H9 (cell line): ENCODE measurements at regions not wholly inside any gene's neighbourhood (a gene's known extent, or its start where the extent isn't known, plus 50 kb on each side); places are given as distances from the start of the nearest gene placed in this dataset.

Experiments
- DNase-seq: peaks from one replicate; pipeline ENCODE4 v3.0.0-alpha.2; 2017
- H2AFZ ChIP-seq: one replicate; pipeline ENCODE4 v1.6.1; 2013; ENCODE audit warnings: mild to moderate bottlenecking, low read length, control low read depth, moderate library complexity
- H2AK5ac ChIP-seq: 2 replicates; pipeline ENCODE4 v1.6.1; 2013; ENCODE audit warnings: low read length, control low read depth, mixed read lengths; ENCODE audit not compliant: insufficient read length
- H2BK120ac ChIP-seq: one replicate; pipeline ENCODE4 v1.6.1; 2013; ENCODE audit warnings: low read depth, mild to moderate bottlenecking, low read length, control low read depth, inconsistent platforms; ENCODE audit not compliant: poor library complexity, severe bottlenecking
- H2BK12ac ChIP-seq: 2 replicates; pipeline ENCODE4 v1.6.1; 2013; ENCODE audit warnings: low read length, control low read depth, mixed read lengths, low read depth; ENCODE audit not compliant: insufficient read length
- H2BK15ac ChIP-seq: 2 replicates; pipeline ENCODE4 v1.6.1; 2013; ENCODE audit warnings: low read depth, low read length, control low read depth
- H2BK20ac ChIP-seq: one replicate; pipeline ENCODE4 v1.6.1; 2013; ENCODE audit warnings: low read depth, mild to moderate bottlenecking, low read length, control low read depth, inconsistent platforms; ENCODE audit not compliant: poor library complexity, severe bottlenecking
- H2BK5ac ChIP-seq: 2 replicates; pipeline ENCODE4 v1.6.1; 2013; ENCODE audit warnings: low read length, control low read depth, mixed read lengths; ENCODE audit not compliant: insufficient read length
- H3K14ac ChIP-seq: 2 replicates; pipeline ENCODE4 v1.6.1; 2013; ENCODE audit warnings: low read length, control low read depth; ENCODE audit not compliant: insufficient read depth
- H3K18ac ChIP-seq: 2 replicates; pipeline ENCODE4 v1.6.1; 2013; ENCODE audit warnings: low read depth, mild to moderate bottlenecking, mixed read lengths, low read length, control low read depth; ENCODE audit not compliant: insufficient read length
- H3K23ac ChIP-seq: 2 replicates; pipeline ENCODE4 v1.6.1; 2013; ENCODE audit warnings: low read length, control low read depth, mixed read lengths, low read depth; ENCODE audit not compliant: insufficient read length
- H3K23me2 ChIP-seq: 2 replicates; pipeline ENCODE4 v1.6.1; 2013; ENCODE audit warnings: low read depth, mild to moderate bottlenecking, mixed read lengths, low read length, control low read depth; ENCODE audit not compliant: insufficient read length, poor library complexity, severe bottlenecking
- H3K27ac ChIP-seq: 2 replicates; pipeline ENCODE4 v1.5.1; 2013; ENCODE audit warnings: low read length, control low read depth, mixed read lengths, low read depth; ENCODE audit not compliant: insufficient read length
- H3K27me3 ChIP-seq: 2 replicates; pipeline ENCODE4 v1.6.1; 2013; ENCODE audit warnings: low read length, control low read depth, inconsistent platforms; ENCODE audit not compliant: insufficient read depth
- H3K4ac ChIP-seq: 2 replicates; pipeline ENCODE4 v1.6.1; 2013; ENCODE audit warnings: low read depth, mild to moderate bottlenecking, control low read depth, inconsistent platforms, low read length, moderate library complexity
- H3K4me1 ChIP-seq: 2 replicates; pipeline ENCODE4 v1.6.1; 2013; ENCODE audit warnings: low read length, control low read depth, inconsistent platforms; ENCODE audit not compliant: insufficient read depth
- H3K4me2 ChIP-seq: 2 replicates; pipeline ENCODE4 v1.6.1; 2013; ENCODE audit warnings: low read length, control low read depth, mixed read lengths; ENCODE audit not compliant: insufficient read length, insufficient read depth
- H3K56ac ChIP-seq: 2 replicates; pipeline ENCODE4 v1.6.1; 2013; ENCODE audit warnings: low read depth, mild to moderate bottlenecking, mixed read lengths, low read length, control low read depth; ENCODE audit not compliant: insufficient read length
- H3K79me1 ChIP-seq: 2 replicates; pipeline ENCODE4 v1.6.1; 2013; ENCODE audit warnings: low read depth, mild to moderate bottlenecking, moderate library complexity, low read length, control low read depth, inconsistent platforms; ENCODE audit not compliant: insufficient read depth, poor library complexity, severe bottlenecking
- H3K79me2 ChIP-seq: 2 replicates; pipeline ENCODE4 v1.6.1; 2013; ENCODE audit warnings: low read length, control low read depth, inconsistent platforms; ENCODE audit not compliant: insufficient read depth
- H3K9ac ChIP-seq: 2 replicates; pipeline ENCODE4 v1.6.1; 2013; ENCODE audit warnings: low read length, control low read depth, mixed read lengths; ENCODE audit not compliant: insufficient read length; ENCODE audit errors: extremely low read depth
- H3K9me3 ChIP-seq: one replicate; pipeline ENCODE4 v1.6.1; 2013; ENCODE audit warnings: low read depth, low read length, inconsistent platforms; ENCODE audit not compliant: control insufficient read depth
- H3T11ph ChIP-seq: one replicate; pipeline ENCODE4 v1.6.1; 2013; ENCODE audit warnings: mild to moderate bottlenecking, low read length, control low read depth, inconsistent platforms
- H4K20me1 ChIP-seq: one replicate; pipeline ENCODE4 v1.6.1; 2013; ENCODE audit not compliant: control insufficient read depth, insufficient read length, insufficient read depth
- H4K5ac ChIP-seq: 2 replicates; pipeline ENCODE4 v1.6.1; 2013; ENCODE audit warnings: low read depth, mild to moderate bottlenecking, mixed read lengths, low read length, control low read depth; ENCODE audit not compliant: insufficient read length
- H4K8ac ChIP-seq: replicated peaks from 2 replicates; pipeline ENCODE4 v1.6.1; 2013; ENCODE audit warnings: low read length, control low read depth, mixed read lengths, low read depth; ENCODE audit not compliant: insufficient read length
- H4K91ac ChIP-seq: 2 replicates; pipeline ENCODE4 v1.6.1; 2013; ENCODE audit warnings: low read depth, mild to moderate bottlenecking, moderate library complexity, mixed read lengths, low read length, control low read depth; ENCODE audit not compliant: insufficient read length
- H3K27ac Mint-ChIP-seq, 3 experiments: 2 replicates in 2 of 3; 3 replicates in 1 of 3; pipeline ENCODE4 v1.8.0; 2020 to 2021; ENCODE audit warnings: mixed read lengths in 3 of 3, mild to moderate bottlenecking in 1 of 3, moderate library complexity in 1 of 3
- H3K27me3 Mint-ChIP-seq: 2 replicates; pipeline ENCODE4 v1.8.0; 2021; ENCODE audit warnings: low read depth, mild to moderate bottlenecking, moderate library complexity, mixed read lengths
- H3K36me3 Mint-ChIP-seq, 3 experiments: 2 replicates in 2 of 3; 3 replicates in 1 of 3; pipeline ENCODE4 v1.8.0; 2020 to 2021; ENCODE audit warnings: low read depth in 3 of 3, mixed read lengths in 3 of 3; ENCODE audit not compliant: insufficient read depth in 1 of 3
- H3K4me1 Mint-ChIP-seq, 2 experiments: 2 replicates each; pipeline ENCODE4 v1.8.0; 2020; ENCODE audit warnings: mixed read lengths in 2 of 2
- H3K4me3 Mint-ChIP-seq, 2 experiments: 2 replicates in 1 of 2; 3 replicates in 1 of 2; pipeline ENCODE4 v1.8.0; 2020 to 2021; ENCODE audit warnings: mild to moderate bottlenecking in 2 of 2, mixed read lengths in 2 of 2, moderate library complexity in 1 of 2
- H3K9me3 Mint-ChIP-seq, 2 experiments: 2 replicates in 1 of 2; 3 replicates in 1 of 2; pipeline ENCODE4 v1.8.0; 2020; ENCODE audit warnings: mild to moderate bottlenecking in 2 of 2, mixed read lengths in 2 of 2, moderate library complexity in 1 of 2
- TF ChIP-seq, protein P1 (sequence below): fragments of 200-600 bp; sonication (generic); conservative IDR thresholded peaks from 3 replicates; pipeline ENCODE4 v1.8.0; 2021; ENCODE audit warnings: antibody characterized with exemption, mild to moderate bottlenecking

DNA sequence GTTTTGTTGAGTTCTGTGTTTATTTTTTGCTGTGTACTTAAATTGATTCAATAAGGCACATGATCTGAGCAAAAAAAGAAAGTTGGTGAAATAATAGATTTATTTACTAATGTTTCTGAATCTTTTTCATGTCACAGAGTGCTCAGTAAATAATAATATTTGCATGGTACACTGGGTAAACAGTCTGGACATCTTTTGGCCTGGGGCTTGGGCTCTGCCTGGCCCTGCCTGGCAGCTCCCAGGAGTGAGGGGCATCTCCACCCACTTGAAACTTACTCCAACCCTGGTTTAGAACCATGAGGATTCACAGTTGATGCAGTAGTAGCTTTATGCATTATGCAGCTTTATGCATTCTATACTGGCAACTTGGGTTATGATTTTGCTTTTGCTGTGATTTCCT, 124.2 kb upstream of the SLC4A4 start:
- Histone ChIP-seq H4K5ac (no peak overlapping the region), H3K4ac (no peak overlapping the region), H3K9me3 (no peaks in the 10 kb centered on the region), H2BK12ac (no peak overlapping the region), H2AFZ (no peak overlapping the region), H3K23me2 (no peaks in the 10 kb centered on the region), H3K23ac (no peak overlapping the region), H3K79me1 (no peaks in the 10 kb centered on the region), H3K27me3 (no peaks in the 10 kb centered on the region), H2BK20ac (no peak overlapping the region), H3K79me2 (no peaks in the 10 kb centered on the region), H3K4me1 (no peaks in the 10 kb centered on the region), H3T11ph (no peak overlapping the region), H4K20me1 (no peaks in the 10 kb centered on the region), H3K14ac (no peak overlapping the region), H3K27ac (no peak overlapping the region), H3K56ac (no peak overlapping the region), H4K91ac (no peak overlapping the region), H2BK15ac (no peak overlapping the region), H3K4me2 (no peak overlapping the region), H2BK120ac (no peak overlapping the region), H2AK5ac (no peak overlapping the region), H3K18ac (no peak overlapping the region), H3K9ac (no peak overlapping the region), H4K8ac (no peak overlapping the region), H2BK5ac (no peak overlapping the region)
- no peaks in the 10 kb centered on the region for H3K4me1 Mint-ChIP-seq
- H3K27me3 Mint-ChIP-seq, result no peaks in the 10 kb centered on the region
- no peak for DNase-seq
- no peaks in the 10 kb centered on the region for H3K9me3 Mint-ChIP-seq
- H3K4me3 Mint-ChIP-seq, result no peak overlapping the region
- TF ChIP-seq, protein P1, sequence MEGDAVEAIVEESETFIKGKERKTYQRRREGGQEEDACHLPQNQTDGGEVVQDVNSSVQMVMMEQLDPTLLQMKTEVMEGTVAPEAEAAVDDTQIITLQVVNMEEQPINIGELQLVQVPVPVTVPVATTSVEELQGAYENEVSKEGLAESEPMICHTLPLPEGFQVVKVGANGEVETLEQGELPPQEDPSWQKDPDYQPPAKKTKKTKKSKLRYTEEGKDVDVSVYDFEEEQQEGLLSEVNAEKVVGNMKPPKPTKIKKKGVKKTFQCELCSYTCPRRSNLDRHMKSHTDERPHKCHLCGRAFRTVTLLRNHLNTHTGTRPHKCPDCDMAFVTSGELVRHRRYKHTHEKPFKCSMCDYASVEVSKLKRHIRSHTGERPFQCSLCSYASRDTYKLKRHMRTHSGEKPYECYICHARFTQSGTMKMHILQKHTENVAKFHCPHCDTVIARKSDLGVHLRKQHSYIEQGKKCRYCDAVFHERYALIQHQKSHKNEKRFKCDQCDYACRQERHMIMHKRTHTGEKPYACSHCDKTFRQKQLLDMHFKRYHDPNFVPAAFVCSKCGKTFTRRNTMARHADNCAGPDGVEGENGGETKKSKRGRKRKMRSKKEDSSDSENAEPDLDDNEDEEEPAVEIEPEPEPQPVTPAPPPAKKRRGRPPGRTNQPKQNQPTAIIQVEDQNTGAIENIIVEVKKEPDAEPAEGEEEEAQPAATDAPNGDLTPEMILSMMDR, result no peak
- no peak overlapping the region for H3K27ac Mint-ChIP-seq
- H3K36me3 Mint-ChIP-seq, result no peaks in the 10 kb centered on the region
